ENCODE measurements at regions not wholly inside any gene's neighbourhood (a gene's known extent, or its start where the extent isn't known, plus 50 kb on each side); places are given as distances from the start of the nearest gene placed in this dataset.

DNA sequence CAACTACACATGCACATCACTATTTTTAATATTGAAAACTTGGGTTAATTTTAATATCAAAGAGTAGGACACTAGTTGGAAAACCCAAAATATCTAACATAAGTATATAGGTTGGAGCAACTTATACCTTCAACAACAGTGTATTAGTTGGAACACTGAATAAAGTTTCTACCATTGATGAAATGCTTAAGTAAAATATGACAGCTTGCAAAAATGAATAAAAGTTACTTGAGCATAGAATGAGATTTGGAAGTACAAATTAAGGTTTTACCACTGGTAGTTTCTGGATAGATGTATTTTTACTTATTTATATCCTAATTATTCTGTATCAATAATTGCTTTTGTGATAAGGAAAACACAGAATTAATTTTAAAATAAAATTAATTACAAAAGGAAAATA lies 1079.6 kb downstream of the ADGRL3 start:
- TF ChIP-seq ZNF217 (IDR thresholded peaks at IDR 0.05): no peak
- no peak for TF ChIP-seq SP1 (IDR thresholded peaks at IDR 0.05; ENCODE audit: low read depth, low read length)
- TF ChIP-seq CEBPB (IDR thresholded peaks at IDR 0.05; ENCODE audit: borderline replicate concordance in 1 of 2, low read depth in 2 of 2, low read length in 2 of 2): no peak
- TF ChIP-seq CTCF (IDR thresholded peaks at IDR 0.05 in 2 of 3, conservative IDR thresholded peaks at IDR 0.05 in 1 of 3; ENCODE audit: control insufficient read depth in 2 of 3, extremely low read depth in 1 of 3, insufficient read depth in 1 of 3, low read depth in 3 of 3, low read length in 3 of 3): no peak
- no peak for TF ChIP-seq ATF2 (IDR thresholded peaks at IDR 0.05; ENCODE audit: low read length)
- no peak for TF ChIP-seq MAX (IDR thresholded peaks at IDR 0.05; ENCODE audit: low read depth, low read length)
- TF ChIP-seq, protein P1, sequence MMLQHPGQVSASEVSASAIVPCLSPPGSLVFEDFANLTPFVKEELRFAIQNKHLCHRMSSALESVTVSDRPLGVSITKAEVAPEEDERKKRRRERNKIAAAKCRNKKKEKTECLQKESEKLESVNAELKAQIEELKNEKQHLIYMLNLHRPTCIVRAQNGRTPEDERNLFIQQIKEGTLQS (IDR thresholded peaks at IDR 0.05; ENCODE audit: borderline replicate concordance, extremely low read depth, low read depth, low read length): no peak
- TF ChIP-seq EP300 (IDR thresholded peaks at IDR 0.05; ENCODE audit: borderline replicate concordance in 1 of 2, control insufficient read depth in 1 of 2, low read depth in 2 of 2, low read length in 2 of 2): no peak
- TF ChIP-seq POLR2A (IDR thresholded peaks at IDR 0.05; ENCODE audit: low read depth, low read length): no peak
- TF ChIP-seq ESRRA (IDR thresholded peaks at IDR 0.05; ENCODE audit: low read length): no peak
- TF ChIP-seq TAF1 (IDR thresholded peaks at IDR 0.05; ENCODE audit: borderline replicate concordance, low read depth, low read length): no peak
- no peak for TF ChIP-seq RBBP5 (conservative IDR thresholded peaks at IDR 0.05)

All from GM12878 (cell line).